OCI-LY3 (cell line): ENCODE measurements at regions not wholly inside any gene's neighbourhood (a gene's known extent, or its start where the extent isn't known, plus 50 kb on each side); places are given as distances from the start of the nearest gene placed in this dataset.

Experiments
- CTCF ChIP-seq: fragments of 200-600, 300-600 bp; sonication (generic); IDR thresholded peaks from 2 replicates; pipeline ENCODE4 v1.5.1; 2014; ENCODE audit warnings: antibody characterized with exemption, low read length, low read depth
- EZH2phosphoT487 ChIP-seq: fragments of 200-600 bp; shearing (Covaris generic); IDR thresholded peaks from 2 replicates; pipeline ENCODE4 v1.6.1; 2018; ENCODE audit warnings: antibody characterized with exemption, mixed run types, low read depth

GRCh38 chr10:50990568-50991455 lies 83.5 kb upstream of the PRKG1 start:
- TF ChIP-seq CTCF, result no peak
- no peak for TF ChIP-seq EZH2phosphoT487
